OCI-LY7 (cell line): ENCODE measurements at regions not wholly inside any gene's neighbourhood (a gene's known extent, or its start where the extent isn't known, plus 50 kb on each side); places are given as distances from the start of the nearest gene placed in this dataset.

ENCODE experiments used
- CTCF ChIP-seq: fragments of 200-600 bp; sonication (generic); conservative IDR thresholded peaks from 2 replicates; pipeline ENCODE4 v1.5.1; 2014; ENCODE audit warnings: mild to moderate bottlenecking, antibody characterized with exemption, low read length, moderate library complexity, mixed read lengths
- EZH2phosphoT487 ChIP-seq: fragments of 200-600 bp; sonication (generic); IDR thresholded peaks from 2 replicates; pipeline ENCODE4 v1.6.1; 2018; ENCODE audit warnings: low read depth, borderline replicate concordance, mild to moderate bottlenecking, mixed run types, antibody characterized with exemption, low read length, moderate library complexity, mixed read lengths

- TF ChIP-seq CTCF (peak; percentile 72), EZH2phosphoT487 (no peak)
Measured at GRCh38 chrX:57817302-57817701, 93.0 kb downstream of the ZXDA start.
